ENCODE measurements at regions not wholly inside any gene's neighbourhood (a gene's known extent, or its start where the extent isn't known, plus 50 kb on each side); places are given as distances from the start of the nearest gene placed in this dataset.
"Not testable (repeated sequence)": the region's sequence is repeated elsewhere in the genome, so short reads cannot be mapped to it uniquely, and the experiment has no call there.

GRCh38 chr13:18956473-18957078 is 225.0 kb downstream of the TUBA3C start:
- DNase-seq (ENCODE audit: missing footprints) (no peak), ATAC-seq (no peak)
- intact Hi-C loops (cut with DNase I): no loop called here

DNA sequence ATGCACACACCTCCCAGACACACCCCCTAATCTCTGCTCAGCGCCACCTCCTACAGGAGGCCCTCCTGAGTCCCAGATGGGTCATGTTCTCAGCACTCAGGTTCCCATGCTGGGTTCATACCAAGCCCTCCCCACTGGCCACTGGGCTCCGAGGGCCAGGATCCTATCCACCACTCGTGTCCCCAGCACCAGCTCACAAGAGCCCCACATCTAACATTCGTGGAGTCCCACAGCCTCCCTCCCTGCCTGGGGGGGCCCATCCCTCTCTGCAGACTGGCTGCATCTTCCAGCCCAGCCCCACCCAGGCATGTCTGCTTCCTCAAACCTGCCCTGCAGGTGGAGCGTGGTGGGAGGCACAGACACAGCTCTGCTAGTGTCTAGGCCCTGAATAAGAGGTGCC is 227.4 kb downstream of the TUBA3C start:
- ATAC-seq: no peak
- intact Hi-C loops (cut with DNase I): no loop called here
- no peak for DNase-seq (ENCODE audit: missing footprints)

- no peak for DNase-seq (ENCODE audit: missing footprints)
- no peak for ATAC-seq
- intact Hi-C loops (cut with DNase I): no loop called here
Observed at GRCh38 chr13:18953139-18953930, 228.3 kb downstream of the TUBA3C start.

GRCh38 chr13:18952225-18953016 is 229.2 kb downstream of the TUBA3C start:
- ATAC-seq (no peak), DNase-seq (ENCODE audit: missing footprints) (no peak)
- intact Hi-C loops (cut with DNase I): no loop called here

DNA sequence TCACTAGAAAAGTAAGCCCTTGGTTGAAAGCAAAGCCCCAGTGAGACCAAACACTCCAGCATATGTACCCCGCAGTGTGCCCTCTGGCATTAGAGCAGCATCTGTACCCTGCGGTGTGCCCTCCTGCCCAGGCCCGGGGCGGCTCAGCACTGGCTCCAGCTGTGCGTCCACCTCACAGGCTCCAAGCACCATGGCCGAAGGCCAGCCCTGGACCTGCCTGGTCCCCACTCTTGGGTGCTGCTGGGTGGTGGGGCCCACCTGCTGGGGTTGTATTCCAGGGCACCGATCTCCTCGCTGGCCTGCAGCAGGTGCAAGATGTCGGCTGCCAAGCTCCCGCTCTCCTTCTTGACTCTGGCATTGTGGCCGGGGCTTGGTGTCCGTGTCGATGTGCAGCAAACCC is 230.2 kb downstream of the TUBA3C start:
- ATAC-seq (no peak), DNase-seq (ENCODE audit: missing footprints) (no peak)
- intact Hi-C loops (cut with DNase I): no loop called here

GRCh38 chr13:18949970-18950369 is 231.7 kb downstream of the TUBA3C start:
- intact Hi-C loops (cut with DNase I): no loop called here
- no peak for ATAC-seq
- DNase-seq (ENCODE audit: missing footprints): no peak

GRCh38 chr13:18949489-18949761 is 232.2 kb downstream of the TUBA3C start:
- DNase-seq (ENCODE audit: missing footprints) (no peak), ATAC-seq (no peak)
- intact Hi-C loops (cut with DNase I): no loop called here

DNA sequence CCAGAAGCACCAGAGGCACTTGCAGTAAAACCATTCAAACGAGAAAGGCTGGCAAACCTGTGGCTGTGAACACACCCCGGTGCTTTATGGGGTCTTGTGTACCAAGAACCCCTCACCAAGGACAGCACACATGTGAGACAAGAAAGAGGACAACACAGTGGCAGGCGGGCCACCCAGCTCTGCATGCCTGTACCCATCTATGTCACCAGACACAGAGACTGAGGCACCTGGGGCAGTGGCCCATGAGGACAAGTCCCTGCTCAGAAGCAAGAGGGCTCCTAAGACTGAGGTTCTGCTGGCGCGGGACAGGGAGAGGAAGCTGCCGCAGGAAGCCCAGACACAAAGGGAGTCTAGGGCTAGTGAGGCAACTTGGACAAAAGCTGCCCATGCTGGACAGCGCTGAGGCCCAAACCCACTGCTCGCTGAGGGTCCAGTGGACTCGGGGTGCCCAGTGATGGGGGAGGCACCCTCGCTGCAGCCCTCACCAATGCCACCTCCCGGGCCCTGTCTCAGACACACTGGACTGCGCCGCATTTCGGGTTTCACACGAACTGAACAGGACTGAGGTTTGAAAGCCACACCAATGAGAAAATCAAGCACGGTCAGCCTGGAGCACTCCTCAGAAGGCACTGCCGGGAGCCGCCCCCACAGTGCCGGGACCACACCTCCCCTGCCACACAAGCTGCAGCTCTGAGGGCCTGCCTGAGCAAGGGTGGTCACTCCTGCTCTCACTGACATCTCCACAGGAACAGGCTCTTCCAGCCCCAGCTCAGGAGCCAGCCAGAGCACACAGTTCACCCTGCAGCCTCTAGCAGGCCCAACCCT is 232.7 kb downstream of the TUBA3C start:
- intact Hi-C loops (cut with DNase I): no loop called here
- ATAC-seq: no peak

DNA sequence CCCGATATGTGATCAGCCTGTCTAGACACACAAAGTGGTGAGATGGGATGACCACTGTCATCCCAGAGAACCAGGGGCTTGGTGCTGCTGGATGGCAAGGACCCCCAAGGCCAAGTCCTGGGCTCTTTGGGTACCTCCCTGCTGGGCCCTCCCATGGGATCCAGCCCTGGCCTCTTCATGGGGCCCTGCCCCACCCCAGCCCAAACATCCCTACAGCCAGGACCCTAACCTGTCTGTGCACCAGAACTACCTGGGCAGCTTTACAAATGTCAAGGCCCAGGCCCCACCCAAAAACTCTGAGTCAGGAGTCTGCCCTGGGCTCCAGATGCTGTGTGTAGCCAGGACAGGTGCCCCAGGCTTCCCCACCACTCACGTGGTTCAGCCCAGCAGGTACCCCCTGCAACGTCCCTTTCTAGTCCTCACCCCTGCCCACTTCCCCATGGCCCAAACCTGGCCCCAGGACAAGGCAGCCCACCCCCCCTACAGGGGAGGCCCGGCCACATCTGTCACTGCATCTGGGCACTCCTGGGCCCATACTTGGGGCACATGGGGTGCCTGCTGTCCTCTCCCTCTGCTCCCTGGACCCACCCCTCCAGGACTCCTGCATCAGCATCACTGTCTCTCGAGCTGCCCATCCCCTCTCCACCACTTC is 233.5 kb downstream of the TUBA3C start:
- DNase-seq (ENCODE audit: missing footprints): no peak
- intact Hi-C loops (cut with DNase I): no loop called here
- no peak for ATAC-seq

More for the DNA sequence above, 232.7 kb downstream of the TUBA3C start:
- no peak for DNase-seq (ENCODE audit: missing footprints)

- DNase-seq (ENCODE audit: missing footprints): no peak
- intact Hi-C loops (cut with DNase I): no loop called here
- no peak for ATAC-seq
Observed at GRCh38 chr13:18947376-18947977, 234.1 kb downstream of the TUBA3C start.

DNA sequence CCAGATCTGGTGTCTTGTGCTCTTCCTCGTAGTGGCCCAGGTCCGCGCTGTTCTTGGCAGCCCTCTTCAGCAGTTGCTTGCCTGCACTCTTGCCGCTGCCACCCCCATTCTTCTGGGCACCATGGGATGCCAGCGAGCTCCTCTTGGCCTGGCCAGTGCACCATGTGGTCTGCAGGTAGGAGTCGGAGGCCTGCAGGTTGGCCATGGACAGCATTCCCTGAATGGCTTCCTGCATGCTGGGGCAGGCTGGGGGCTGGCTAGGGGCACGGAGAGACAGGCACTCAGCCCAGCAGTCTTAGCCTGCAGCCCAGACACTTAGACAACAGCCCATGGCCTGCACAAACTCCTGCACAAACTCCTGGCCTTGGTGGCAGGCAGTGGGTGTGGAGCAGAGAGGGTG is 234.9 kb downstream of the TUBA3C start:
- intact Hi-C loops (cut with DNase I): no loop called here
- no peak for DNase-seq (ENCODE audit: missing footprints)
- ATAC-seq: no peak

GRCh38 chr13:18944501-18945068 is 237.0 kb downstream of the TUBA3C start:
- no peak for ATAC-seq
- no peak for DNase-seq (ENCODE audit: missing footprints)
- intact Hi-C loops (cut with DNase I): no loop called here

DNA sequence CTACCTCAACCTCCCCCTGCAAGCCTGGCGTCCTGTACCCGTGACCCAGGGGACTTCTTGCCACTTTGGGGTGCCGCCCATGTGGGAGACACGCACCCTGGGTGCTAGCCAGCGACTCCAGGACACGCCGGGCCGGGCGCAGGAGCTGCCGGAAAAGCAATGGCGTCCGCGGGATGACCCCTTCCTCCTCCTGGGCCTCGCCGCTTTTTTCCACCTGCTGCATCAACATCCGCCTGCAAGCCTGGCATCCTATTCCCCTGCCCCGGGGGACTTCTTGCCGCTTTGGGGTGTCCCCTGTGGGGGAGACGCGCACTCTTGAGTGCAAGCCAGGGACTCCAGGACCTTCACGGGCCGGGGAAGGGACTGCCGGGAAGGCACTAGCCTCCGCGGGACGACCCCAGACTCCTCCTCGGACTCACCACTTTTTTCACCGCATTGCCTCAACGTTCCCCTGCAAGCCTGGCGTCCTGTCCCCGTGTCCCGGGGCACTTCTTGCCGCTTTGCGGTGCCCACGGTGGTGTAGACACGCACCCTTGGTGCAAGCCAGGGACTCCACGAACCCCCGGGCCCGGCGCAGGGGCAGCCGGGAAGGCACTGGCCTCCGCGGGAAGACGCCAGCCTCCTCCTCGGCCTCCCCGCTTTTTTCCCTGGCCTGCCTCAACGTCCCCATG is 237.8 kb downstream of the TUBA3C start:
- DNase-seq (ENCODE audit: missing footprints): no peak
- no peak for ATAC-seq
- intact Hi-C loops (cut with DNase I): no loop called here

- intact Hi-C loops (cut with DNase I): no loop called here
- no peak for ATAC-seq
- no peak for DNase-seq (ENCODE audit: missing footprints)
Observed at GRCh38 chr13:18943273-18943672, 238.4 kb downstream of the TUBA3C start.

GRCh38 chr13:18936104-18936503 is 245.5 kb downstream of the TUBA3C start:
- intact Hi-C loops (cut with DNase I): no loop called here
- no peak for ATAC-seq

DNA sequence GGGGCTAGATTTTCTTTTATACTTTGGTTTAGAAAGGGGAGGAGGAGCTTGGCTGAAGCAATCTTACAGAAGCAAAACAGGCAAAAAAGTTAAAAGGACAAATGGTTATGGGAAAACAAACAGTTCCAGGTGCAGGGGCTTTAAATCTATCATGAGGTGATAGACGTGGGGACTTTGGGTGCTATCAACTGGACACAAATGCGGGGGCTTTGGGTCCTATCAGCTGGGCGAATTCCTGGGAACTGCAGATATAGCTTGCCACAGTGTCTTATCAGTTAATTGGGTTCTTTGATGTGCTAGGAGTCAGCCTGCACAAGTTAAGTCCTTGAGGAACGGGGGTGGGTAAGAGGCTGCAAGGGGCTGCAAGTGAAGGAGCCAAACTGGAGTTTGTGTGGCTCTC is 260.6 kb downstream of the TUBA3C start:
- intact Hi-C loops (cut with DNase I): no loop called here
- DNase-seq (ENCODE audit: missing footprints) (no peak), ATAC-seq (no peak)

More at GRCh38 chr13:18936104-18936503, 245.5 kb downstream of the TUBA3C start:
- DNase-seq (ENCODE audit: missing footprints): no peak

- intact Hi-C loops (cut with DNase I); ATAC-seq; DNase-seq (ENCODE audit: missing footprints): not testable (repeated sequence)
Observed at GRCh38 chr13:18905096-18905495, 276.5 kb downstream of the TUBA3C start.
